Trophoblast cell (in vitro differentiated cells and primary cell): ENCODE measurements at regions not wholly inside any gene's neighbourhood (a gene's known extent, or its start where the extent isn't known, plus 50 kb on each side); places are given as distances from the start of the nearest gene placed in this dataset.

Experiments used
- DNase-seq, 2 donors: peaks; one replicate each; pipeline ENCODE4 v3.0.0-alpha.2; 2016
- H2AFZ ChIP-seq: 2 replicates; pipeline ENCODE4 v1.6.1; 2013; ENCODE audit warnings: low read length, moderate library complexity, mild to moderate bottlenecking; ENCODE audit not compliant: insufficient read depth, poor library complexity
- H2AK5ac ChIP-seq: 2 replicates; pipeline ENCODE4 v1.6.1; 2013; ENCODE audit warnings: mild to moderate bottlenecking, low read length
- H2BK120ac ChIP-seq: 2 replicates; pipeline ENCODE4 v1.6.1; 2013; ENCODE audit warnings: low read length, mild to moderate bottlenecking, moderate library complexity; ENCODE audit not compliant: insufficient read depth, poor library complexity
- H2BK12ac ChIP-seq: 2 replicates; pipeline ENCODE4 v1.6.1; 2013; ENCODE audit warnings: mild to moderate bottlenecking, low read length, moderate library complexity
- H2BK5ac ChIP-seq: 2 replicates; pipeline ENCODE4 v1.6.1; 2013; ENCODE audit warnings: low read length, low read depth, moderate library complexity, mild to moderate bottlenecking; ENCODE audit not compliant: poor library complexity
- H3K14ac ChIP-seq: 2 replicates; pipeline ENCODE4 v1.6.1; 2013; ENCODE audit warnings: mild to moderate bottlenecking, low read length
- H3K18ac ChIP-seq: 2 replicates; pipeline ENCODE4 v1.6.1; 2013; ENCODE audit warnings: mild to moderate bottlenecking, low read length
- H3K23ac ChIP-seq: 2 replicates; pipeline ENCODE4 v1.6.1; 2013; ENCODE audit warnings: low read length
- H3K27ac ChIP-seq: 2 replicates; pipeline ENCODE4 v1.5.1; 2013; ENCODE audit warnings: low read depth, mild to moderate bottlenecking, inconsistent platforms, low read length, moderate library complexity
- H3K27me3 ChIP-seq: 2 replicates; pipeline ENCODE4 v1.6.1; 2013; ENCODE audit warnings: inconsistent platforms, mild to moderate bottlenecking, low read length, moderate library complexity; ENCODE audit not compliant: insufficient read depth
- H3K36me3 ChIP-seq, 2 experiments: 1 replicate in 1 of 2; 2 replicates in 1 of 2; pipeline ENCODE4 v1.6.1; 2013; ENCODE audit warnings: low read length in 2 of 2, mild to moderate bottlenecking in 2 of 2, moderate library complexity in 1 of 2; ENCODE audit not compliant: insufficient read depth in 2 of 2, control insufficient read depth in 1 of 2
- H3K4ac ChIP-seq: 2 replicates; pipeline ENCODE4 v1.6.1; 2013; ENCODE audit warnings: low read depth, mild to moderate bottlenecking, low read length, moderate library complexity
- H3K4me1 ChIP-seq, 2 experiments: 1 replicate in 1 of 2; 2 replicates in 1 of 2; pipeline ENCODE4 v1.6.1; 2013; ENCODE audit warnings: low read length in 2 of 2, mild to moderate bottlenecking in 2 of 2, moderate library complexity in 1 of 2; ENCODE audit not compliant: insufficient read depth in 2 of 2, control insufficient read depth in 1 of 2
- H3K4me2 ChIP-seq: 2 replicates; pipeline ENCODE4 v1.6.1; 2013; ENCODE audit warnings: inconsistent platforms, mild to moderate bottlenecking, low read length, moderate library complexity
- H3K4me3 ChIP-seq: 2 replicates; pipeline ENCODE4 v1.5.1; 2013; ENCODE audit warnings: mild to moderate bottlenecking, low read depth, low read length, inconsistent platforms
- H3K79me1 ChIP-seq: one replicate; pipeline ENCODE4 v1.6.1; 2013; ENCODE audit warnings: low read length
- H3K79me2 ChIP-seq: 2 replicates; pipeline ENCODE4 v1.6.1; 2013; ENCODE audit warnings: low read length, mild to moderate bottlenecking; ENCODE audit not compliant: control insufficient read depth, insufficient read depth, poor library complexity
- H3K9ac ChIP-seq: 2 replicates; pipeline ENCODE4 v1.6.1; 2013; ENCODE audit warnings: mild to moderate bottlenecking, low read length
- H3K9me3 ChIP-seq: 2 replicates; pipeline ENCODE4 v1.6.1; 2013; ENCODE audit warnings: low read depth, mild to moderate bottlenecking, control low read depth, inconsistent platforms, low read length; ENCODE audit not compliant: insufficient read depth
- H4K12ac ChIP-seq: 2 replicates; pipeline ENCODE4 v1.6.1; 2013; ENCODE audit warnings: low read depth, mild to moderate bottlenecking, low read length, moderate library complexity
- H4K8ac ChIP-seq: 2 replicates; pipeline ENCODE4 v1.6.1; 2013; ENCODE audit warnings: low read depth, mild to moderate bottlenecking, low read length, moderate library complexity
- H4K91ac ChIP-seq: one replicate; pipeline ENCODE4 v1.6.1; 2013; ENCODE audit warnings: low read depth, mild to moderate bottlenecking, low read length, moderate library complexity
- WGBS: extraction: QIAGEN DNeasy Blood & Tissue Kit; methylation state at CpG from one replicate; pipeline ENCODE4 v1.1.7; 2013; ENCODE audit warnings: missing lambda C conversion rate; ENCODE audit not compliant: insufficient read length, insufficient coverage; ENCODE audit errors: extremely low coverage; 5-methylcytosine and 5-hydroxymethylcytosine counted together

DNA sequence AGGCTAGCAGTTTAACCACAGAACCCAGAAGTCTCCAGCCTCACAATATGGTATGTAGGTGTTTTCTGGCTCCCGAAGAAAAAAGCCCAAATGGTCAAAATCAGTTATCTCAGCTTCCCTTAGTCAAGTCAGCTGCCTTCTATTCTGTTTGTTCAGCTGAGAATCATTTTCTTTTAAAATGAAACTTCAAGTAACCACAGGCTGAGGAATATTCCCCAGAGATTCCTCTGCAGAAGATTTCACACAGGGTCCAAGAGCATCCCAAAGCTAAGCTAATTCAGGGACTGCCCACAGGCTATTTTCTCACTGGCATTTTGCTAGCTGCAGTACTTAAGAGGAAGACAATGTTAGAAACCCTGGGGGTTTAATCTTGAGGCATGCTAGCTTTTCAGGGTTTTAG is 977.0 kb upstream of the CHORDC1 start:
- Histone ChIP-seq H2AFZ (no peak overlapping the region), H3K36me3 (no peaks in the 10 kb centered on the region), H4K12ac (no peak overlapping the region), H4K91ac (no peak overlapping the region), H3K18ac (no peak overlapping the region), H3K79me1 (no peaks in the 10 kb centered on the region), H2BK5ac (no peak overlapping the region), H2AK5ac (no peak overlapping the region), H3K14ac (no peak overlapping the region), H3K4me2 (no peak overlapping the region), H3K4me1 (no peaks in the 10 kb centered on the region), H3K4ac (no peak overlapping the region), H3K27ac (no peak overlapping the region), H3K9ac (no peak overlapping the region), H3K79me2 (no peaks in the 10 kb centered on the region), H3K9me3 (no peaks in the 10 kb centered on the region), H3K4me3 (no peak overlapping the region), H4K8ac (no peak overlapping the region), H3K27me3 (no peaks in the 10 kb centered on the region), H2BK12ac (no peak overlapping the region), H3K23ac (no peak overlapping the region), H2BK120ac (no peak overlapping the region)
- WGBS: no CpG with 5 or more reads among the region's 1 CpG
- no peak for DNase-seq

DNA sequence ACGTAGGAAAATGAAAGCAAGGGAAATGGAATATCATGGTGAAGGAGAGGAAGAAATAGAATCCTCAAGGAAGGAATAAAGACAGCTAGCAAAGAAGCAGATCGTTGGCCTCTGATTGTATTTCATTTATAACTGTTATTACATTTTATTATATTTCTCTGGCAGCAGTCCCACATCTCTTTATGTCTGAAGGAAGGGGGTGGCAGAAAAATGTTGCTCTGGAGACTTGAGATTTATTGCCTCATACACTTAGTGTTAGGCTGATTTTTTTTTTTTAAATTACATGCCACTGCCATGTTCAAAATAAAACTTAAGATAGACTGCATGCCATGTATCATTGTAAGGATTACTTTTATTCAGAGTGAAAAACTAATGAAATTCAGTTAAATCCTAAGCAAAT is 971.7 kb upstream of the CHORDC1 start:
- no peak overlapping the region for H3K4me2 ChIP-seq
- H3K27me3 ChIP-seq: no peaks in the 10 kb centered on the region
- no peak overlapping the region for H2BK12ac ChIP-seq
- no peak overlapping the region for H3K9ac ChIP-seq
- no peak for DNase-seq
- H2AFZ ChIP-seq: no peak overlapping the region
- H3K4ac ChIP-seq: no peak overlapping the region
- no peak overlapping the region for H3K18ac ChIP-seq
- no peak overlapping the region for H3K27ac ChIP-seq
- no peak overlapping the region for H3K4me3 ChIP-seq
- no peaks in the 10 kb centered on the region for H3K79me1 ChIP-seq
- H4K91ac ChIP-seq: no peak overlapping the region
- H3K36me3 ChIP-seq: no peaks in the 10 kb centered on the region
- H3K4me1 ChIP-seq: no peaks in the 10 kb centered on the region
- no peaks in the 10 kb centered on the region for H3K79me2 ChIP-seq
- H2BK5ac ChIP-seq: no peak overlapping the region
- no peak overlapping the region for H3K23ac ChIP-seq
- H3K9me3 ChIP-seq: no peaks in the 10 kb centered on the region
- WGBS: no CpG with 5 or more reads among the region's 2 CpGs
- no peak overlapping the region for H3K14ac ChIP-seq
- H4K8ac ChIP-seq: no peak overlapping the region
- no peak overlapping the region for H2BK120ac ChIP-seq
- no peak overlapping the region for H2AK5ac ChIP-seq
- no peak overlapping the region for H4K12ac ChIP-seq

DNA sequence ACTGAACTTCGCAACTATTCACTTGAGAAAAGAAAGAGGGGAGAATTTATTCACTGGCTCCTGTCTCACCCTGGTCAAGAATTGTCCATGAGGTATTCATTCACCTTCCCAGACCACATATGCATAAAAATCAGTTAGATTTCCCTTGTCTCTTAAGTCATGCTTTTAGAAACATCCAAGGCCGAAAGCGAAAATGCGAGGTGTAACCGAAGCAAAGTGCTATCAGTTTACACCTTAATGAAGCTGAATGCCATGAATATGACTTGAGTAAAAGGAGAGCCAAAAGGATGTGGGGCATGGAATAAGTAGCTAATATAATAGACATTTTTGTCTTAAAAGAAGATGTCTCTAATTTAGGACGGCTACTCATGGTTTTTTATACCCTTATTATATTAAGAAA is 965.6 kb upstream of the CHORDC1 start:
- Histone ChIP-seq H3K4me1 (no peaks in the 10 kb centered on the region), H4K91ac (no peak overlapping the region), H3K18ac (no peak overlapping the region), H2BK12ac (no peak overlapping the region), H3K27ac (no peak overlapping the region), H2BK120ac (no peak overlapping the region), H3K9ac (no peak overlapping the region), H3K27me3 (no peaks in the 10 kb centered on the region), H4K12ac (no peak overlapping the region), H3K4me2 (no peak overlapping the region), H3K79me2 (no peaks in the 10 kb centered on the region), H4K8ac (no peak overlapping the region), H3K36me3 (no peaks in the 10 kb centered on the region), H2AFZ (no peak overlapping the region), H3K23ac (no peak overlapping the region), H3K9me3 (no peaks in the 10 kb centered on the region), H2BK5ac (no peak overlapping the region), H3K14ac (no peak overlapping the region), H2AK5ac (no peak overlapping the region), H3K4ac (no peak overlapping the region), H3K4me3 (no peak overlapping the region), H3K79me1 (no peaks in the 10 kb centered on the region)
- DNase-seq: no peak
- no CpG with 5 or more reads among the region's 6 CpGs for WGBS

DNA sequence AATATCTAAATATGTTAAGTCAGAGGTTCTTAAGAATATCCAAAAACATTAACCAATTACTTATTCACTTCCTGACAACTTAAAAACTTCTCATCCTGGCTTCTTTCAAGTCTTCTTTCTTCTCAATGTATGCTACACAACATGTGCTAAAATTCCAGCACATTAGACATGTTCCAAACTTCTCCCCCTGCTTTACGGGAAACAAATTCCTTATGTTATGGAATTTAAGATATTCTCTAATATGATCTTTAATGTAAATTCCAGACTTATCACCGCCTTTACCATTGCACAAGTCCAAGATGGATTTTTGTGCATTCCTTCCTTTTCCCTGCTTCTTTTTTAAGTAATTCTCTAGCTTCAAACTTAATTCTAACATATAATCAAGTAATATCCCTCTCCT is 964.5 kb upstream of the CHORDC1 start:
- no peak overlapping the region for H3K27ac ChIP-seq
- WGBS: no CpG with 5 or more reads among the region's 2 CpGs

More for the DNA sequence above, 964.5 kb upstream of the CHORDC1 start:
- Histone ChIP-seq H3K79me1 (no peaks in the 10 kb centered on the region), H3K36me3 (no peaks in the 10 kb centered on the region), H3K9ac (no peak overlapping the region), H2BK120ac (no peak overlapping the region), H3K4ac (no peak overlapping the region), H4K12ac (no peak overlapping the region), H4K8ac (no peak overlapping the region), H3K79me2 (no peaks in the 10 kb centered on the region), H4K91ac (no peak overlapping the region), H3K23ac (no peak overlapping the region), H2AFZ (no peak overlapping the region), H2AK5ac (no peak overlapping the region), H3K9me3 (no peaks in the 10 kb centered on the region), H3K27me3 (no peaks in the 10 kb centered on the region), H2BK12ac (no peak overlapping the region), H2BK5ac (no peak overlapping the region), H3K4me3 (no peak overlapping the region), H3K4me1 (no peaks in the 10 kb centered on the region), H3K18ac (no peak overlapping the region), H3K4me2 (no peak overlapping the region), H3K14ac (no peak overlapping the region)
- peak in 1 of 2 donors; percentile 2 for DNase-seq
